Liver (tissue), 8 donors: ENCODE measurements at regions not wholly inside any gene's neighbourhood (a gene's known extent, or its start where the extent isn't known, plus 50 kb on each side); places are given as distances from the start of the nearest gene placed in this dataset.

ENCODE experiments used
- DNase-seq: peaks from one replicate; pipeline ENCODE4 v3.0.0-alpha.2; 2017; ENCODE audit warnings: low spot score
- H3K27ac ChIP-seq, 2 donors: one replicate each; pipeline ENCODE4 v1.7.0; 2013; ENCODE audit warnings: inconsistent platforms in 2 of 2, low read length in 2 of 2, control low read depth in 1 of 2, low read depth in 1 of 2, mild to moderate bottlenecking in 1 of 2
- H3K27me3 ChIP-seq, 4 donors: one replicate each; pipeline versions ENCODE4 v1.6.1 to v1.7.0; 2013; ENCODE audit warnings: low read length in 3 of 4, inconsistent platforms in 1 of 4, mild to moderate bottlenecking in 1 of 4, moderate library complexity in 1 of 4; ENCODE audit not compliant: control insufficient read depth in 4 of 4, insufficient read depth in 4 of 4
- H3K36me3 ChIP-seq, 4 donors: one replicate each; pipeline versions ENCODE4 v1.6.1 to v1.7.0; 2013; ENCODE audit warnings: low read length in 3 of 4, mild to moderate bottlenecking in 3 of 4, low read depth in 1 of 4, moderate library complexity in 1 of 4; ENCODE audit not compliant: control insufficient read depth in 4 of 4, insufficient read depth in 3 of 4
- H3K4me1 ChIP-seq, 4 donors: one replicate each; pipeline versions ENCODE4 v1.6.1 to v1.7.0; 2013; ENCODE audit warnings: low read length in 3 of 4, mild to moderate bottlenecking in 3 of 4, moderate library complexity in 1 of 4; ENCODE audit not compliant: control insufficient read depth in 4 of 4, insufficient read depth in 4 of 4
- H3K4me3 ChIP-seq, 3 donors: one replicate each; pipeline versions ENCODE4 v1.6.1 to v1.7.0; 2013; ENCODE audit warnings: low read length in 3 of 3, control low read depth in 1 of 3, low read depth in 1 of 3, mild to moderate bottlenecking in 1 of 3
- H3K9ac ChIP-seq, 2 donors: one replicate each; pipeline ENCODE4 v1.7.0; 2013; ENCODE audit warnings: low read length in 2 of 2, mild to moderate bottlenecking in 2 of 2, moderate library complexity in 2 of 2, control low read depth in 1 of 2, low read depth in 1 of 2
- H3K9me3 ChIP-seq, 4 donors: one replicate each; pipeline versions ENCODE4 v1.6.1 to v1.7.0; 2013; ENCODE audit warnings: low read length in 3 of 4; ENCODE audit not compliant: control insufficient read depth in 4 of 4
- EGR1 ChIP-seq, 2 donors: IDR thresholded peaks; 2 replicates each; pipeline ENCODE4 v1.6.1; 2016 to 2018; ENCODE audit warnings: antibody characterized with exemption in 2 of 2, low read depth in 2 of 2
- FOXA1 ChIP-seq: IDR thresholded peaks from 2 replicates; pipeline ENCODE4 v1.6.1; 2016; ENCODE audit warnings: antibody characterized with exemption
- FOXA2 ChIP-seq: IDR thresholded peaks from 2 replicates; pipeline ENCODE4 v1.6.1; 2016; ENCODE audit warnings: antibody characterized with exemption
- GABPA ChIP-seq, 2 donors: IDR thresholded peaks in 1 of 2; conservative IDR thresholded peaks in 1 of 2; 2 replicates each; pipeline ENCODE4 v1.6.1; 2016; ENCODE audit warnings: antibody characterized with exemption in 2 of 2, mild to moderate bottlenecking in 1 of 2, moderate library complexity in 1 of 2
- HNF4A ChIP-seq, 2 donors: conservative IDR thresholded peaks; 2 replicates each; pipeline ENCODE4 v1.6.1; 2016; ENCODE audit warnings: antibody characterized with exemption in 2 of 2, mild to moderate bottlenecking in 2 of 2
- HNF4G ChIP-seq: IDR thresholded peaks from 2 replicates; pipeline ENCODE4 v1.6.1; 2016; ENCODE audit warnings: antibody characterized with exemption
- JUND ChIP-seq, 2 donors: IDR thresholded peaks; 2 replicates each; pipeline ENCODE4 v1.6.1; 2016; ENCODE audit warnings: antibody characterized with exemption in 2 of 2
- NR2F2 ChIP-seq: IDR thresholded peaks from 2 replicates; pipeline ENCODE4 v1.6.1; 2016; ENCODE audit warnings: antibody characterized with exemption
- RAD21 ChIP-seq, 2 donors: IDR thresholded peaks; 2 replicates each; pipeline ENCODE4 v1.6.1; 2016; ENCODE audit warnings: antibody characterized with exemption in 2 of 2, mild to moderate bottlenecking in 2 of 2
- RXRA ChIP-seq, 2 donors: IDR thresholded peaks; 2 replicates each; pipeline ENCODE4 v1.6.1; 2017 to 2018; ENCODE audit warnings: antibody characterized with exemption in 2 of 2, mild to moderate bottlenecking in 1 of 2
- SP1 ChIP-seq: IDR thresholded peaks from 2 replicates; pipeline ENCODE4 v1.6.1; 2018; ENCODE audit warnings: antibody characterized with exemption, mild to moderate bottlenecking
- TAF1 ChIP-seq: conservative IDR thresholded peaks from 2 replicates; pipeline ENCODE4 v1.6.1; 2016; ENCODE audit warnings: antibody characterized with exemption, mild to moderate bottlenecking
- YY1 ChIP-seq: IDR thresholded peaks from 2 replicates; pipeline ENCODE4 v1.6.1; 2016; ENCODE audit warnings: antibody characterized with exemption, mild to moderate bottlenecking
- WGBS: extraction: QIAGEN DNeasy Blood & Tissue Kit; methylation state at CpG from one replicate; pipeline ENCODE4 v1.1.7; 2013; 5-methylcytosine and 5-hydroxymethylcytosine counted together
- TF ChIP-seq, protein P1 (sequence below): IDR thresholded peaks from 2 replicates; pipeline ENCODE4 v1.6.1; 2016; ENCODE audit warnings: antibody characterized with exemption
- TF ChIP-seq, protein P2 (sequence below): IDR thresholded peaks from 2 replicates; pipeline ENCODE4 v1.6.1; 2016; ENCODE audit warnings: antibody characterized with exemption, mild to moderate bottlenecking
- TF ChIP-seq, protein P3 (sequence below): IDR thresholded peaks from 2 replicates; pipeline ENCODE4 v1.6.1; 2016; ENCODE audit warnings: antibody characterized with exemption
- TF ChIP-seq, protein P4 (sequence below): IDR thresholded peaks from 2 replicates; pipeline ENCODE4 v1.6.1; 2016; ENCODE audit warnings: antibody characterized with exemption
- TF ChIP-seq, protein P5 (sequence below): fragments of 150-350 bp; IDR thresholded peaks from 2 replicates; pipeline ENCODE4 v1.5.1; 2017; ENCODE audit warnings: improper control_type of control experiment, low read depth, low read length; ENCODE audit not compliant: missing input control
- donor health status: healthy.
- donor health status: healthy.
- donor health status: healthy.
- donor health status: healthy.
- donor health status: healthy.

DNA sequence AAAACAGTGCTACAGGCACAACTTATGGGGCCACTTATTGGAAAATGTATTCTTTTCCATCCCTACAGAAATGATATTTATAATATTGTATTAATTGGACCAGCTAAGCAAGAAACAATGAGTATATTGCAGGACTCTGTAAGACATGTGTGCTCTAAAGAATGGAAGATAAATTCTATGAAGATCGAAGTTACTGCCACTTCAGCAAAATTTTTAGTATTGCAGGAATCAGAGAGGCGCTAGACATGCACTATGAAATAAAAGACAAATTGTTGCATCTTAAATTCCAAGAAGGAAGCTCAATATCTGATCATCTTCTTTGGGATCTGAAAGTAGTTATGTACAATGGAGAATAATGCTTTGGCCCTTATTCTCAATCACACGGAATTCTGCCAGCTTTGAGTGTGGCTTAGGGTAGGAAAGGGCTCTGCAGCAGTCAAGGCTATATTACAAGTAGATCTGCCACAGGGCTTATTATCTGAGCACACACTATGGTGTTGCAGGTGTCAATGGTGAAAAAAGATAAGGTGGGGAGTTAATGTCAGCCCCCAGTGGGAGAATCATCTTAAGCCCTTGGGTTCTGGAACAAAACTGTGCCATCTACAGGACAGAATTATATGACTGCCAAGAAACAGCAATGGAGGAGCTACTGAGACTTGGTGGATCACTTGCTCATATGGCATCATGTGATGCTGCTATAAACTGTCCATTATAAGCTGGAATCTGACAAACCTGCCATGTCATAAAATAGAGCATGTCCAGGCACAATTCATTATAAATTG, 334.0 kb upstream of the NDST3 start:
- DNase-seq, result no peak
- TF ChIP-seq RAD21 (IDR thresholded peaks at IDR 0.05) (peak in 1 of 2 donors; percentile 30), EGR1 (IDR thresholded peaks at IDR 0.05; ENCODE audit: low read depth in 2 of 2) (no peak), HNF4A (conservative IDR thresholded peaks at IDR 0.05) (no peak)
- no peak overlapping the region for H3K27ac ChIP-seq
- no peaks in the 10 kb centered on the region for H3K27me3 ChIP-seq
- H3K4me3 ChIP-seq, result no peak overlapping the region
- no peaks in the 10 kb centered on the region for H3K36me3 ChIP-seq
- 92% methylated on average over 3 of the region's 3 CpGs for WGBS
- H3K4me1 ChIP-seq, result peaks cover 0 to 8% (median 1%) of the 10 kb centered on the region in 4 donors
- H3K9me3 ChIP-seq, result no peaks in the 10 kb centered on the region
- no peak overlapping the region for H3K9ac ChIP-seq

DNA sequence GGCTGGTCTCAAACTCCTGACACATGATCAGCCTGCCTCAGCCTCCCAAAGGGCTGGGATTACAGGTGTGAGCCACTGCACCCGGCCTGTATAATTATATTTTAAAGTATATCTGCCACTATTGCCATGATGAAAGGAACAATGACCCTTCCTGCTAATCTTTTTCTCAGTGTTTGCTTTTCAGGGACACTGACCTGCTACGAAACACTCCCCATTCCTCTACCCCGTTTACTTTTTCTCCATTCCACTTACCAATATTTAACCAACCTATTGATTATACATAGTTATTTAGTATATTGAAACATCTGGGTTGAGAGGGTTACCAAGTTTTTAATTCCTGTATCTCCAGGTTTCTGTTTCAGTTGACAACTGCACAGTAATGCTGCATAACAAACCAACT, 331.9 kb upstream of the NDST3 start:
- TF ChIP-seq FOXA1, result peak; percentile 57
- TF ChIP-seq, protein P1, sequence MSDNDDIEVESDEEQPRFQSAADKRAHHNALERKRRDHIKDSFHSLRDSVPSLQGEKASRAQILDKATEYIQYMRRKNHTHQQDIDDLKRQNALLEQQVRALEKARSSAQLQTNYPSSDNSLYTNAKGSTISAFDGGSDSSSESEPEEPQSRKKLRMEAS, result no peak
- TF ChIP-seq RAD21 (IDR thresholded peaks at IDR 0.05), result peak in 1 of 2 donors; percentile 24
- TF ChIP-seq, protein P2, sequence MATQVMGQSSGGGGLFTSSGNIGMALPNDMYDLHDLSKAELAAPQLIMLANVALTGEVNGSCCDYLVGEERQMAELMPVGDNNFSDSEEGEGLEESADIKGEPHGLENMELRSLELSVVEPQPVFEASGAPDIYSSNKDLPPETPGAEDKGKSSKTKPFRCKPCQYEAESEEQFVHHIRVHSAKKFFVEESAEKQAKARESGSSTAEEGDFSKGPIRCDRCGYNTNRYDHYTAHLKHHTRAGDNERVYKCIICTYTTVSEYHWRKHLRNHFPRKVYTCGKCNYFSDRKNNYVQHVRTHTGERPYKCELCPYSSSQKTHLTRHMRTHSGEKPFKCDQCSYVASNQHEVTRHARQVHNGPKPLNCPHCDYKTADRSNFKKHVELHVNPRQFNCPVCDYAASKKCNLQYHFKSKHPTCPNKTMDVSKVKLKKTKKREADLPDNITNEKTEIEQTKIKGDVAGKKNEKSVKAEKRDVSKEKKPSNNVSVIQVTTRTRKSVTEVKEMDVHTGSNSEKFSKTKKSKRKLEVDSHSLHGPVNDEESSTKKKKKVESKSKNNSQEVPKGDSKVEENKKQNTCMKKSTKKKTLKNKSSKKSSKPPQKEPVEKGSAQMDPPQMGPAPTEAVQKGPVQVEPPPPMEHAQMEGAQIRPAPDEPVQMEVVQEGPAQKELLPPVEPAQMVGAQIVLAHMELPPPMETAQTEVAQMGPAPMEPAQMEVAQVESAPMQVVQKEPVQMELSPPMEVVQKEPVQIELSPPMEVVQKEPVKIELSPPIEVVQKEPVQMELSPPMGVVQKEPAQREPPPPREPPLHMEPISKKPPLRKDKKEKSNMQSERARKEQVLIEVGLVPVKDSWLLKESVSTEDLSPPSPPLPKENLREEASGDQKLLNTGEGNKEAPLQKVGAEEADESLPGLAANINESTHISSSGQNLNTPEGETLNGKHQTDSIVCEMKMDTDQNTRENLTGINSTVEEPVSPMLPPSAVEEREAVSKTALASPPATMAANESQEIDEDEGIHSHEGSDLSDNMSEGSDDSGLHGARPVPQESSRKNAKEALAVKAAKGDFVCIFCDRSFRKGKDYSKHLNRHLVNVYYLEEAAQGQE, result no peak
- TF ChIP-seq, protein P3, sequence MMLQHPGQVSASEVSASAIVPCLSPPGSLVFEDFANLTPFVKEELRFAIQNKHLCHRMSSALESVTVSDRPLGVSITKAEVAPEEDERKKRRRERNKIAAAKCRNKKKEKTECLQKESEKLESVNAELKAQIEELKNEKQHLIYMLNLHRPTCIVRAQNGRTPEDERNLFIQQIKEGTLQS, result no peak
- TF ChIP-seq, protein P4, sequence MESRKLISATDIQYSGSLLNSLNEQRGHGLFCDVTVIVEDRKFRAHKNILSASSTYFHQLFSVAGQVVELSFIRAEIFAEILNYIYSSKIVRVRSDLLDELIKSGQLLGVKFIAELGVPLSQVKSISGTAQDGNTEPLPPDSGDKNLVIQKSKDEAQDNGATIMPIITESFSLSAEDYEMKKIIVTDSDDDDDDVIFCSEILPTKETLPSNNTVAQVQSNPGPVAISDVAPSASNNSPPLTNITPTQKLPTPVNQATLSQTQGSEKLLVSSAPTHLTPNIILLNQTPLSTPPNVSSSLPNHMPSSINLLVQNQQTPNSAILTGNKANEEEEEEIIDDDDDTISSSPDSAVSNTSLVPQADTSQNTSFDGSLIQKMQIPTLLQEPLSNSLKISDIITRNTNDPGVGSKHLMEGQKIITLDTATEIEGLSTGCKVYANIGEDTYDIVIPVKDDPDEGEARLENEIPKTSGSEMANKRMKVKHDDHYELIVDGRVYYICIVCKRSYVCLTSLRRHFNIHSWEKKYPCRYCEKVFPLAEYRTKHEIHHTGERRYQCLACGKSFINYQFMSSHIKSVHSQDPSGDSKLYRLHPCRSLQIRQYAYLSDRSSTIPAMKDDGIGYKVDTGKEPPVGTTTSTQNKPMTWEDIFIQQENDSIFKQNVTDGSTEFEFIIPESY, result peak; percentile 28
- no peak for TF ChIP-seq JUND (IDR thresholded peaks at IDR 0.05)
- peak; percentile 75 for TF ChIP-seq SP1
- TF ChIP-seq FOXA2, result peak; percentile 78
- TF ChIP-seq HNF4G, result no peak
- TF ChIP-seq RXRA (IDR thresholded peaks at IDR 0.05), result peak; percentile 83 to 91
- no peak for TF ChIP-seq EGR1 (IDR thresholded peaks at IDR 0.05; ENCODE audit: low read depth in 2 of 2)
- TF ChIP-seq YY1, result peak; percentile 58
- TF ChIP-seq NR2F2, result no peak
- TF ChIP-seq GABPA (IDR thresholded peaks at IDR 0.05 in 1 of 2, conservative IDR thresholded peaks at IDR 0.05 in 1 of 2), result no peak
- TF ChIP-seq TAF1, result no peak
- TF ChIP-seq HNF4A (conservative IDR thresholded peaks at IDR 0.05), result peak; percentile 60 to 64
- TF ChIP-seq, protein P5, sequence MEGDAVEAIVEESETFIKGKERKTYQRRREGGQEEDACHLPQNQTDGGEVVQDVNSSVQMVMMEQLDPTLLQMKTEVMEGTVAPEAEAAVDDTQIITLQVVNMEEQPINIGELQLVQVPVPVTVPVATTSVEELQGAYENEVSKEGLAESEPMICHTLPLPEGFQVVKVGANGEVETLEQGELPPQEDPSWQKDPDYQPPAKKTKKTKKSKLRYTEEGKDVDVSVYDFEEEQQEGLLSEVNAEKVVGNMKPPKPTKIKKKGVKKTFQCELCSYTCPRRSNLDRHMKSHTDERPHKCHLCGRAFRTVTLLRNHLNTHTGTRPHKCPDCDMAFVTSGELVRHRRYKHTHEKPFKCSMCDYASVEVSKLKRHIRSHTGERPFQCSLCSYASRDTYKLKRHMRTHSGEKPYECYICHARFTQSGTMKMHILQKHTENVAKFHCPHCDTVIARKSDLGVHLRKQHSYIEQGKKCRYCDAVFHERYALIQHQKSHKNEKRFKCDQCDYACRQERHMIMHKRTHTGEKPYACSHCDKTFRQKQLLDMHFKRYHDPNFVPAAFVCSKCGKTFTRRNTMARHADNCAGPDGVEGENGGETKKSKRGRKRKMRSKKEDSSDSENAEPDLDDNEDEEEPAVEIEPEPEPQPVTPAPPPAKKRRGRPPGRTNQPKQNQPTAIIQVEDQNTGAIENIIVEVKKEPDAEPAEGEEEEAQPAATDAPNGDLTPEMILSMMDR, result no peak
- Histone ChIP-seq H3K9me3 (no peaks in the 10 kb centered on the region), H3K4me3 (peak overlapping the region in 2 of 3 donors; percentile 13 to 15), H3K9ac (no peak overlapping the region), H3K36me3 (no peaks in the 10 kb centered on the region), H3K27me3 (no peaks in the 10 kb centered on the region), H3K27ac (no peak overlapping the region), H3K4me1 (peaks cover 0 to 8% (median 1%) of the 10 kb centered on the region in 4 donors)
- DNase-seq, result no peak
- WGBS, result 19% methylated on average over 3 of the region's 3 CpGs
